ENCODE measurements at regions not wholly inside any gene's neighbourhood (a gene's known extent, or its start where the extent isn't known, plus 50 kb on each side); places are given as distances from the start of the nearest gene placed in this dataset.

GRCh38 chr1:65050735-65051134, 84.4 kb upstream of the JAK1 start:
- H3K4me2 ChIP-seq (ENCODE audit: low read length), result no peak overlapping the region
- no peaks in the 10 kb centered on the region for H3F3A ChIP-seq (ENCODE audit: insufficient read depth, low read length, poor library complexity, severe bottlenecking)
- H3K36me3 ChIP-seq (ENCODE audit: insufficient read depth, low read length), result peaks cover 9% of the 10 kb centered on the region
- H3K27ac ChIP-seq (ENCODE audit: low read length), result no peak overlapping the region
- H3K27me3 ChIP-seq (ENCODE audit: insufficient read depth, low read depth, low read length), result no peaks in the 10 kb centered on the region
- H3K4me3 ChIP-seq (ENCODE audit: low read length), result no peak overlapping the region
- no peak overlapping the region for H2AFZ ChIP-seq (ENCODE audit: low read depth, low read length)
- H4K20me1 ChIP-seq (ENCODE audit: insufficient read depth), result no peaks in the 10 kb centered on the region
- H3K79me2 ChIP-seq (replicated peaks; ENCODE audit: insufficient read depth, low read length), result no peaks in the 10 kb centered on the region
- no peaks in the 10 kb centered on the region for H3K9me2 ChIP-seq (ENCODE audit: insufficient read depth, low read length)
- H3K9me3 ChIP-seq (ENCODE audit: low read length), result no peaks in the 10 kb centered on the region
- TF ChIP-seq REST (IDR thresholded peaks at IDR 0.05; ENCODE audit: borderline replicate concordance) (no peak), EP300 (conservative IDR thresholded peaks at IDR 0.05; ENCODE audit: poor library complexity, severe bottlenecking) (no peak), TAF1 (IDR thresholded peaks at IDR 0.05; ENCODE audit: low read depth) (no peak), EZH2 (IDR thresholded peaks at IDR 0.05; ENCODE audit: borderline replicate concordance, insufficient read depth, low read length, poor library complexity, severe bottlenecking) (no peak)
- no peak overlapping the region for H3K9ac ChIP-seq (ENCODE audit: low read length)

GRCh38 chr1:65054481-65054880, 88.1 kb upstream of the JAK1 start:
- Histone ChIP-seq H3K27ac (ENCODE audit: low read length) (no peak overlapping the region), H3K9ac (ENCODE audit: low read length) (no peak overlapping the region), H3K79me2 (replicated peaks; ENCODE audit: insufficient read depth, low read length) (peaks cover 8% of the 10 kb centered on the region), H2AFZ (ENCODE audit: low read depth, low read length) (no peak overlapping the region), H3F3A (ENCODE audit: insufficient read depth, low read length, poor library complexity, severe bottlenecking) (no peaks in the 10 kb centered on the region), H3K27me3 (ENCODE audit: insufficient read depth, low read depth, low read length) (no peaks in the 10 kb centered on the region), H3K9me3 (ENCODE audit: low read length) (no peaks in the 10 kb centered on the region), H3K36me3 (ENCODE audit: insufficient read depth, low read length) (peaks cover 21% of the 10 kb centered on the region), H4K20me1 (ENCODE audit: insufficient read depth) (no peaks in the 10 kb centered on the region), H3K9me2 (ENCODE audit: insufficient read depth, low read length) (no peaks in the 10 kb centered on the region), H3K4me2 (ENCODE audit: low read length) (no peak overlapping the region), H3K4me3 (ENCODE audit: low read length) (no peak overlapping the region)
- TF ChIP-seq MXI1 (conservative IDR thresholded peaks at IDR 0.05; ENCODE audit: poor library complexity, severe bottlenecking) (no peak), REST (IDR thresholded peaks at IDR 0.05; ENCODE audit: borderline replicate concordance) (no peak), EZH2 (IDR thresholded peaks at IDR 0.05; ENCODE audit: borderline replicate concordance, insufficient read depth, low read length, poor library complexity, severe bottlenecking) (no peak), TAF1 (IDR thresholded peaks at IDR 0.05; ENCODE audit: low read depth) (no peak), SMC3 (conservative IDR thresholded peaks at IDR 0.05; ENCODE audit: poor library complexity) (no peak), EP300 (conservative IDR thresholded peaks at IDR 0.05; ENCODE audit: poor library complexity, severe bottlenecking) (no peak), POLR2AphosphoS5 (IDR thresholded peaks at IDR 0.05) (no peak), CTCF (IDR thresholded peaks at IDR 0.05; ENCODE audit: poor library complexity, severe bottlenecking) (no peak), RAD21 (conservative IDR thresholded peaks at IDR 0.05) (no peak)
